T-helper 2 cell treated with Interferon-gamma antibody and Interleukin-4, amounts not matched to agents 5 μg/mL and 100 μg/mL, for 36 hours (primary cell): ENCODE measurements at regions not wholly inside any gene's neighbourhood (a gene's known extent, or its start where the extent isn't known, plus 50 kb on each side); places are given as distances from the start of the nearest gene placed in this dataset.

ENCODE experiments used
- DNase-seq: peaks from one replicate; pipeline ENCODE4 v3.0.0; 2021; ENCODE audit warnings: low spot score
- H3K27ac Mint-ChIP-seq: one replicate; pipeline ENCODE4 v1.8.0; 2021; ENCODE audit warnings: mild to moderate bottlenecking, mixed read lengths
- H3K27me3 Mint-ChIP-seq: one replicate; pipeline ENCODE4 v1.8.0; 2021; ENCODE audit warnings: low read depth, mixed read lengths
- H3K36me3 Mint-ChIP-seq: one replicate; pipeline ENCODE4 v1.8.0; 2021; ENCODE audit warnings: low read depth, mixed read lengths
- H3K4me1 Mint-ChIP-seq: one replicate; pipeline ENCODE4 v1.8.0; 2021; ENCODE audit warnings: low read depth, mixed read lengths
- H3K4me3 Mint-ChIP-seq: one replicate; pipeline ENCODE4 v1.8.0; 2022; ENCODE audit warnings: mild to moderate bottlenecking, moderate library complexity, mixed read lengths
- H3K9me3 Mint-ChIP-seq: one replicate; pipeline ENCODE4 v1.8.0; 2021; ENCODE audit warnings: mixed read lengths

GRCh38 chr14:35989736-35990135, 163.6 kb downstream of the BRMS1L start:
- no peak for DNase-seq
- Mint-ChIP-seq H3K27ac (no peak overlapping the region), H3K4me3 (no peak overlapping the region), H3K27me3 (no peaks in the 10 kb centered on the region), H3K36me3 (no peaks in the 10 kb centered on the region), H3K9me3 (no peaks in the 10 kb centered on the region), H3K4me1 (no peaks in the 10 kb centered on the region)

DNA sequence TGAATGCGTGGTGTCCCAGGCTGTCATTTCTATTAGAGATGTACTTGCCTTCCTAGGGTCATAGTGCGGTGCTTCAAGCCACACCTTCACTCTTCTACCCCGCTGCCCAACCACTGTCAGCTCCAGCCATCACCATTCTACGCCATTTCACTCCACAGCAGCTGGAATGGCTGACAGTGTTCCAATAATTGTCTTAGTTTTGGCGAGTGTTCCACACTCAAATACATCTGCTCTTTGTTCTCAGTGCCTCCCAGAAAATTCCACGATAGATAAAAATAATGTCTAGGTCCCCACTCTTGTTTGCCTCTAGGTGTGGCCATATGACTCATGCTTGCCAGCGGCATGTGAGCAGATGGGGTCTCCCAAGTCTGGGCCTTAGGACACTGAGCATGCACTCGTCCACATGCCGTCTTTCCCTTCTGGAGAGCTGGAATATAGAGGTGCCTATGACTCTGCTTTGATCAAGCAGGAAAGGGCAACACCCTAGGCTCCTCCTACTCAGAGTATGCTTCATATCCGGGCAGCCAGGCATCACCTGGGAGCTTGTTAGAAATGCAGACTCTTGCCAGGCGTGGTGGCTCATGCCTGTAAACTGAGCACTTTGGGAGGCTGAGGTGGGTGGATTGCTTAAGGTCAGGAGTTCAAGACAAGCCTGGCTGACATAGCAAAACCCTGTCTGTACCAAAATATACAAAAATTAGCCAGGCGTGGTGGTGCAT, 163.0 kb downstream of the BRMS1L start:
- H3K27me3 Mint-ChIP-seq, result no peaks in the 10 kb centered on the region
- no peaks in the 10 kb centered on the region for H3K4me1 Mint-ChIP-seq
- no peak for DNase-seq
- H3K27ac Mint-ChIP-seq, result no peak overlapping the region
- no peaks in the 10 kb centered on the region for H3K9me3 Mint-ChIP-seq
- H3K4me3 Mint-ChIP-seq, result no peak overlapping the region
- no peaks in the 10 kb centered on the region for H3K36me3 Mint-ChIP-seq

GRCh38 chr14:35988550-35988949, 162.4 kb downstream of the BRMS1L start:
- H3K9me3 Mint-ChIP-seq, result no peaks in the 10 kb centered on the region
- no peak for DNase-seq
- H3K4me1 Mint-ChIP-seq, result no peaks in the 10 kb centered on the region
- no peak overlapping the region for H3K4me3 Mint-ChIP-seq
- H3K36me3 Mint-ChIP-seq, result no peaks in the 10 kb centered on the region
- no peaks in the 10 kb centered on the region for H3K27me3 Mint-ChIP-seq
- no peak overlapping the region for H3K27ac Mint-ChIP-seq

GRCh38 chr14:35987731-35988130, 161.6 kb downstream of the BRMS1L start:
- Mint-ChIP-seq H3K36me3 (no peaks in the 10 kb centered on the region), H3K4me1 (no peaks in the 10 kb centered on the region), H3K4me3 (no peak overlapping the region), H3K27ac (no peak overlapping the region), H3K9me3 (no peaks in the 10 kb centered on the region), H3K27me3 (peaks cover 3% of the 10 kb centered on the region)
- no peak for DNase-seq

DNA sequence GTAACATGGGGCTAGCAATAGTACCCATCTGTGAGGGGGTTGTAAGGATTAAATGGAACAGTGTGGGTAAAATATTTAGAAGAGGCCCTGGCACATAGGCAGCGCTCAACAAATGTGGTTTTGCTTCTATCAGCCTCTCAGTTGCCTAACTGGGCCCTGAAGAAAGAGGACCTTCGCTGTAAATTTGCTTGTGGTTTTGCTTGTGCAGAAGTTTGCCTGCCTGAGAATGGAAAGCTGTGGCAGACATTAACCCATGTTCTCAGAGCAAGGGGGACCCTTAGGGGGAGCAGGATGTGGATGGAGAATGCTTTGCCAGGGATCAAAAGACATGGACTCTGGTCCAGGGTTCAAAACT, 160.1 kb downstream of the BRMS1L start:
- no peaks in the 10 kb centered on the region for H3K4me1 Mint-ChIP-seq
- H3K27me3 Mint-ChIP-seq, result peaks cover 3% of the 10 kb centered on the region
- no peak overlapping the region for H3K27ac Mint-ChIP-seq
- no peak for DNase-seq
- H3K9me3 Mint-ChIP-seq, result no peaks in the 10 kb centered on the region
- no peaks in the 10 kb centered on the region for H3K36me3 Mint-ChIP-seq
- no peak overlapping the region for H3K4me3 Mint-ChIP-seq

- H3K36me3 Mint-ChIP-seq, result no peaks in the 10 kb centered on the region
- no peaks in the 10 kb centered on the region for H3K9me3 Mint-ChIP-seq
- H3K4me3 Mint-ChIP-seq, result no peak overlapping the region
- H3K4me1 Mint-ChIP-seq, result no peaks in the 10 kb centered on the region
- H3K27ac Mint-ChIP-seq, result no peak overlapping the region
- H3K27me3 Mint-ChIP-seq, result peaks cover 3% of the 10 kb centered on the region
- no peak for DNase-seq
These were observed 159.5 kb downstream of the BRMS1L start for GRCh38 chr14:35985474-35986218.

- DNase-seq, result no peak
- no peak overlapping the region for H3K27ac Mint-ChIP-seq
- H3K4me3 Mint-ChIP-seq, result no peak overlapping the region
- peaks cover 3% of the 10 kb centered on the region for H3K9me3 Mint-ChIP-seq
- H3K4me1 Mint-ChIP-seq, result no peaks in the 10 kb centered on the region
- no peaks in the 10 kb centered on the region for H3K36me3 Mint-ChIP-seq
- peaks cover 3% of the 10 kb centered on the region for H3K27me3 Mint-ChIP-seq
These were observed 153.4 kb downstream of the BRMS1L start for GRCh38 chr14:35979531-35979930.

- DNase-seq, result no peak
- H3K27ac Mint-ChIP-seq, result no peak overlapping the region
- H3K4me1 Mint-ChIP-seq, result no peaks in the 10 kb centered on the region
- H3K9me3 Mint-ChIP-seq, result peaks cover 3% of the 10 kb centered on the region
- H3K4me3 Mint-ChIP-seq, result no peak overlapping the region
- H3K27me3 Mint-ChIP-seq, result peaks cover 5% of the 10 kb centered on the region
- no peaks in the 10 kb centered on the region for H3K36me3 Mint-ChIP-seq
These were observed 152.4 kb downstream of the BRMS1L start for GRCh38 chr14:35978561-35978960.

DNA sequence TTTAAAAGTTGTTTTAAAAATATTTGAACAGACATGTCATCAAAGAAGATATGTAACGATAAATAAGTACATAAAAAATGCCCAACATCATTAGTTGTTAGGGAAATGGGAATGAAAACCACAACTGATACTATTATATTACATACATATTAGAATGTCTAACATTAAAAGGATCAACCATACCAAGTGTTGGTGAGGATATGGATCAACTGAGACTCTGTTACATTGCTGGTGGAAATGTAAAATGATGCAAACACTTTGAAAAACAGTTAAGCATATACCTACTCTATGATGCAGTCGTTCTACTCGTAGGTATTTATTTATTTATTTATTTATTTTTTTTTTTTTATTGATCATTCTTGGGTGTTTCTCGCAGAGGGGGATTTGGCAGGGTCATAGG, 149.7 kb downstream of the BRMS1L start:
- no peaks in the 10 kb centered on the region for H3K4me1 Mint-ChIP-seq
- no peak for DNase-seq
- no peak overlapping the region for H3K4me3 Mint-ChIP-seq
- peaks cover 3% of the 10 kb centered on the region for H3K9me3 Mint-ChIP-seq
- peaks cover 6% of the 10 kb centered on the region for H3K27me3 Mint-ChIP-seq
- no peaks in the 10 kb centered on the region for H3K36me3 Mint-ChIP-seq
- H3K27ac Mint-ChIP-seq, result no peak overlapping the region

DNA sequence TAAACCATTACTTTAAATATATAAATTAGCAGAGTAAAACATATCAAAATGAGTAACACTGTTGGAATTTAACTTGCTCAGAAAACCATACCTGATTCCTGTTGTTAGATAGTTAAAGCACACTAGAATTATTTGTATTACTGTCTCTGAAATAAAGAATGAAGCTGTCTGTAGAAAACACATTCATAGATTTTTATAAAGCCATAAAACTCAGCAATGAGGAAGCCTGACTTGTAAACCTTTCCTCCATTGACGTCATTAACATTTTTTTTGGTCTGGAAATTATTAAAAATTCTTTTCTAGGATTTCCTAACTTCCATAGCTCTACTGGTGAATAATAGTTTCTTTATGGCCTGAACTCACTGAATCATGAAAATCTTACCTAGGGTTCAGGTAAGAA, 147.6 kb downstream of the BRMS1L start:
- DNase-seq, result no peak
- H3K9me3 Mint-ChIP-seq, result peaks cover 3% of the 10 kb centered on the region
- no peaks in the 10 kb centered on the region for H3K4me1 Mint-ChIP-seq
- peaks cover 14% of the 10 kb centered on the region for H3K27me3 Mint-ChIP-seq
- no peak overlapping the region for H3K27ac Mint-ChIP-seq
- no peaks in the 10 kb centered on the region for H3K36me3 Mint-ChIP-seq
- no peak overlapping the region for H3K4me3 Mint-ChIP-seq

GRCh38 chr14:35971965-35972630, 146.0 kb downstream of the BRMS1L start:
- Mint-ChIP-seq H3K4me1 (no peaks in the 10 kb centered on the region), H3K4me3 (no peak overlapping the region), H3K36me3 (no peaks in the 10 kb centered on the region), H3K9me3 (peaks cover 3% of the 10 kb centered on the region), H3K27ac (no peak overlapping the region), H3K27me3 (peaks cover 17% of the 10 kb centered on the region)
- no peak for DNase-seq

GRCh38 chr14:35969310-35969709, 143.2 kb downstream of the BRMS1L start:
- Mint-ChIP-seq H3K4me1 (no peaks in the 10 kb centered on the region), H3K9me3 (no peaks in the 10 kb centered on the region), H3K4me3 (no peak overlapping the region), H3K27ac (no peak overlapping the region), H3K27me3 (peaks cover 19% of the 10 kb centered on the region), H3K36me3 (no peaks in the 10 kb centered on the region)
- no peak for DNase-seq

GRCh38 chr14:35965400-35965799, 139.3 kb downstream of the BRMS1L start:
- peaks cover 14% of the 10 kb centered on the region for H3K27me3 Mint-ChIP-seq
- H3K4me3 Mint-ChIP-seq, result no peak overlapping the region
- no peak for DNase-seq
- no peaks in the 10 kb centered on the region for H3K4me1 Mint-ChIP-seq
- no peaks in the 10 kb centered on the region for H3K9me3 Mint-ChIP-seq
- H3K27ac Mint-ChIP-seq, result no peak overlapping the region
- H3K36me3 Mint-ChIP-seq, result no peaks in the 10 kb centered on the region

GRCh38 chr14:35964697-35965286, 138.7 kb downstream of the BRMS1L start:
- DNase-seq, result no peak

More at GRCh38 chr14:35964697-35965286, 138.7 kb downstream of the BRMS1L start:
- Mint-ChIP-seq H3K4me3 (no peak overlapping the region), H3K9me3 (no peaks in the 10 kb centered on the region), H3K36me3 (no peaks in the 10 kb centered on the region), H3K4me1 (no peaks in the 10 kb centered on the region), H3K27ac (no peak overlapping the region), H3K27me3 (peaks cover 11% of the 10 kb centered on the region)
